ENCODE measurements at regions not wholly inside any gene's neighbourhood (a gene's known extent, or its start where the extent isn't known, plus 50 kb on each side); places are given as distances from the start of the nearest gene placed in this dataset.

DNA sequence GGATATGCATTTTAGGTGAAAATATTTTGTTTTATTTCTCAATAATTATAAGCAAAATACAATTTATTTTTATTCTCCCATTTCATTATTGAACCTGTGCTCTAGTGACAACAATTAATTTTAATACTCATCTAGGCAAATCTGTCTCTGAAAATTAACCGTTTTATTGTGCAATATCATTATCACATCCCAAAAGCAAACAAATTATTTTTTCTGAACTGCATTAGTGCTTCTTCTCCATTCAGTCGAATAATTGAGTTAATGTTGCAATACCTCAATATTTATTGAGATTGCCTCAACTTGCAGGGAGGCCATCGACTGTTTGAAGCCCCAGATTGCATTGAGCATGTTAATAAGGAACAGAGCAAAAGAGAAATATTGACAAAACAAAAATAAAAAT lies 303.2 kb upstream of the LRFN5 start (continued):
- TF ChIP-seq EZH2phosphoT487 (IDR thresholded peaks at IDR 0.05; ENCODE audit: borderline replicate concordance) (no peak), JUND (IDR thresholded peaks at IDR 0.05) (no peak), RAD21 (IDR thresholded peaks at IDR 0.05; ENCODE audit: low read depth) (no peak), ZFX (IDR thresholded peaks at IDR 0.05) (no peak), EGR1 (IDR thresholded peaks at IDR 0.05; ENCODE audit: low read depth) (no peak)
- TF ChIP-seq, protein P1, sequence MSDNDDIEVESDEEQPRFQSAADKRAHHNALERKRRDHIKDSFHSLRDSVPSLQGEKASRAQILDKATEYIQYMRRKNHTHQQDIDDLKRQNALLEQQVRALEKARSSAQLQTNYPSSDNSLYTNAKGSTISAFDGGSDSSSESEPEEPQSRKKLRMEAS (IDR thresholded peaks at IDR 0.05) = no peak

DNA sequence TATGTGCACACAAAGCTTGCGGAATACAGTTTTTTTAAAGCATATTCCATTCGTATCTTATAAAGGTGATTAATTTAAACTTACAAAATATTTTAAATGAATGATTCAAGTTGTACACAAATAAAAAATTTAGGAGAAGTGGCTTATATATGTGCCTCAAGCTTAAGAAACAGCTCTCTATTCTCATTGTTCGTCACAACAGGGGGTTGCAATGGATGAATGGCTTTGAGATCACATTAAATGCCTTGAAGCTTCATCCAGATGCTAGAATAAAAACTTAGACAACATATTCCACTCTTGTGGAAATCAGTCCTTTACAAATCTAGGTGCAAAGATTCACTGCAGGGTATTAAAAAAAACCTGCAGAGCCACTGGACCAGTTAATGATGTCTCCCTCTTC lies 303.9 kb upstream of the LRFN5 start:
- Histone ChIP-seq H4K20me1 (ENCODE audit: insufficient read depth) (no peaks in the 10 kb centered on the region), H3K9me2 (ENCODE audit: insufficient read depth) (no peaks in the 10 kb centered on the region), H3K79me2 (ENCODE audit: insufficient read depth, low read length) (no peaks in the 10 kb centered on the region), H3K9me3 (ENCODE audit: control insufficient read depth in 1 of 2, insufficient read depth in 1 of 2, low read depth in 1 of 2, low read length in 2 of 2) (no peaks in the 10 kb centered on the region), H2AFZ (ENCODE audit: low read depth, low read length, poor library complexity, severe bottlenecking) (no peak overlapping the region), H3K27me3 (ENCODE audit: insufficient read depth, low read length) (no peaks in the 10 kb centered on the region), H3K36me3 (ENCODE audit: control insufficient read depth in 1 of 2, insufficient read depth in 2 of 2, low read length in 2 of 2) (no peaks in the 10 kb centered on the region), H3K4me2 (ENCODE audit: low read length) (no peak overlapping the region), H3K4me3 (replicated peaks in 1 of 2; ENCODE audit: low read depth in 1 of 2, low read length in 2 of 2) (no peak overlapping the region), H3K27ac (ENCODE audit: low read depth, low read length) (no peak overlapping the region), H3K4me1 (ENCODE audit: control insufficient read depth in 1 of 2, insufficient read depth in 2 of 2, low read length in 2 of 2) (no peaks in the 10 kb centered on the region), H3K9ac (ENCODE audit: low read length) (no peak overlapping the region)
- ChIA-PET POLR2A (no interaction called here), CTCF (no interaction called here), RAD21 (ENCODE audit: low non-redundant PET in 1 of 2, low total read pairs in 2 of 2, uncharacterized antibody in 2 of 2, unreplicated experiment in 2 of 2) (no interaction called here)
- BruUV-seq (replicated peaks) = no TSS peak
- intact Hi-C loops (cut with micrococcal nuclease) = no loop called here
- DNase-seq (ENCODE audit: low read depth, low spot score) (no peak), ATAC-seq (no peak)
- TF ChIP-seq TCF7L2 (IDR thresholded peaks at IDR 0.05; ENCODE audit: borderline replicate concordance, extremely low read depth, insufficient read depth, insufficient read length) (no peak), POLR2A (IDR thresholded peaks at IDR 0.05; ENCODE audit: borderline replicate concordance, extremely low read depth, insufficient read depth, insufficient read length) (no peak), JUND (IDR thresholded peaks at IDR 0.05) (no peak), ZNF274 (IDR thresholded peaks at IDR 0.05; ENCODE audit: low read depth, low read length) (no peak), POLR2AphosphoS5 (IDR thresholded peaks at IDR 0.05; ENCODE audit: low read depth, low read length) (no peak), CBX3 (IDR thresholded peaks at IDR 0.05; ENCODE audit: low read depth) (no peak), EZH2 (IDR thresholded peaks at IDR 0.05) (no peak), SP1 (IDR thresholded peaks at IDR 0.05; ENCODE audit: low read depth) (no peak), EGR1 (IDR thresholded peaks at IDR 0.05; ENCODE audit: low read depth) (no peak), ELF1 (IDR thresholded peaks at IDR 0.05; ENCODE audit: borderline replicate concordance, low read depth) (no peak), CEBPB (IDR thresholded peaks at IDR 0.05; ENCODE audit: low read depth) (no peak), RAD21 (IDR thresholded peaks at IDR 0.05; ENCODE audit: low read depth) (no peak), SIN3A (IDR thresholded peaks at IDR 0.05; ENCODE audit: low read depth) (no peak), SRF (IDR thresholded peaks at IDR 0.05; ENCODE audit: low read depth) (no peak), EZH2phosphoT487 (IDR thresholded peaks at IDR 0.05; ENCODE audit: borderline replicate concordance) (no peak), FOSL1 (IDR thresholded peaks at IDR 0.05; ENCODE audit: low read depth) (no peak)
- TF ChIP-seq, protein P2, sequence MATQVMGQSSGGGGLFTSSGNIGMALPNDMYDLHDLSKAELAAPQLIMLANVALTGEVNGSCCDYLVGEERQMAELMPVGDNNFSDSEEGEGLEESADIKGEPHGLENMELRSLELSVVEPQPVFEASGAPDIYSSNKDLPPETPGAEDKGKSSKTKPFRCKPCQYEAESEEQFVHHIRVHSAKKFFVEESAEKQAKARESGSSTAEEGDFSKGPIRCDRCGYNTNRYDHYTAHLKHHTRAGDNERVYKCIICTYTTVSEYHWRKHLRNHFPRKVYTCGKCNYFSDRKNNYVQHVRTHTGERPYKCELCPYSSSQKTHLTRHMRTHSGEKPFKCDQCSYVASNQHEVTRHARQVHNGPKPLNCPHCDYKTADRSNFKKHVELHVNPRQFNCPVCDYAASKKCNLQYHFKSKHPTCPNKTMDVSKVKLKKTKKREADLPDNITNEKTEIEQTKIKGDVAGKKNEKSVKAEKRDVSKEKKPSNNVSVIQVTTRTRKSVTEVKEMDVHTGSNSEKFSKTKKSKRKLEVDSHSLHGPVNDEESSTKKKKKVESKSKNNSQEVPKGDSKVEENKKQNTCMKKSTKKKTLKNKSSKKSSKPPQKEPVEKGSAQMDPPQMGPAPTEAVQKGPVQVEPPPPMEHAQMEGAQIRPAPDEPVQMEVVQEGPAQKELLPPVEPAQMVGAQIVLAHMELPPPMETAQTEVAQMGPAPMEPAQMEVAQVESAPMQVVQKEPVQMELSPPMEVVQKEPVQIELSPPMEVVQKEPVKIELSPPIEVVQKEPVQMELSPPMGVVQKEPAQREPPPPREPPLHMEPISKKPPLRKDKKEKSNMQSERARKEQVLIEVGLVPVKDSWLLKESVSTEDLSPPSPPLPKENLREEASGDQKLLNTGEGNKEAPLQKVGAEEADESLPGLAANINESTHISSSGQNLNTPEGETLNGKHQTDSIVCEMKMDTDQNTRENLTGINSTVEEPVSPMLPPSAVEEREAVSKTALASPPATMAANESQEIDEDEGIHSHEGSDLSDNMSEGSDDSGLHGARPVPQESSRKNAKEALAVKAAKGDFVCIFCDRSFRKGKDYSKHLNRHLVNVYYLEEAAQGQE (IDR thresholded peaks at IDR 0.05; ENCODE audit: low read depth) = no peak
- TF ChIP-seq, protein P3, sequence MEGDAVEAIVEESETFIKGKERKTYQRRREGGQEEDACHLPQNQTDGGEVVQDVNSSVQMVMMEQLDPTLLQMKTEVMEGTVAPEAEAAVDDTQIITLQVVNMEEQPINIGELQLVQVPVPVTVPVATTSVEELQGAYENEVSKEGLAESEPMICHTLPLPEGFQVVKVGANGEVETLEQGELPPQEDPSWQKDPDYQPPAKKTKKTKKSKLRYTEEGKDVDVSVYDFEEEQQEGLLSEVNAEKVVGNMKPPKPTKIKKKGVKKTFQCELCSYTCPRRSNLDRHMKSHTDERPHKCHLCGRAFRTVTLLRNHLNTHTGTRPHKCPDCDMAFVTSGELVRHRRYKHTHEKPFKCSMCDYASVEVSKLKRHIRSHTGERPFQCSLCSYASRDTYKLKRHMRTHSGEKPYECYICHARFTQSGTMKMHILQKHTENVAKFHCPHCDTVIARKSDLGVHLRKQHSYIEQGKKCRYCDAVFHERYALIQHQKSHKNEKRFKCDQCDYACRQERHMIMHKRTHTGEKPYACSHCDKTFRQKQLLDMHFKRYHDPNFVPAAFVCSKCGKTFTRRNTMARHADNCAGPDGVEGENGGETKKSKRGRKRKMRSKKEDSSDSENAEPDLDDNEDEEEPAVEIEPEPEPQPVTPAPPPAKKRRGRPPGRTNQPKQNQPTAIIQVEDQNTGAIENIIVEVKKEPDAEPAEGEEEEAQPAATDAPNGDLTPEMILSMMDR (IDR thresholded peaks at IDR 0.05 in 2 of 3, conservative IDR thresholded peaks at IDR 0.05 in 1 of 3; ENCODE audit: borderline replicate concordance in 1 of 3, insufficient read depth in 1 of 3, low read depth in 2 of 3, low read length in 2 of 3) = no peak
- TF ChIP-seq, protein P1 (IDR thresholded peaks at IDR 0.05) = no peak
